NT2/D1 (cell line): ENCODE measurements at regions not wholly inside any gene's neighbourhood (a gene's known extent, or its start where the extent isn't known, plus 50 kb on each side); places are given as distances from the start of the nearest gene placed in this dataset.

Source experiments
- SUZ12 ChIP-seq: IDR thresholded peaks from 2 replicates; pipeline ENCODE4 v1.6.1; 2011; ENCODE audit not compliant: insufficient read length, insufficient read depth; ENCODE audit errors: extremely low read depth
- YY1 ChIP-seq: IDR thresholded peaks from 2 replicates; pipeline ENCODE4 v1.6.1; 2011; ENCODE audit not compliant: insufficient read length, insufficient read depth
- ZNF274 ChIP-seq: IDR thresholded peaks from 2 replicates; pipeline ENCODE4 v1.6.1; 2011; ENCODE audit warnings: mild to moderate bottlenecking, low read depth, low read length

DNA sequence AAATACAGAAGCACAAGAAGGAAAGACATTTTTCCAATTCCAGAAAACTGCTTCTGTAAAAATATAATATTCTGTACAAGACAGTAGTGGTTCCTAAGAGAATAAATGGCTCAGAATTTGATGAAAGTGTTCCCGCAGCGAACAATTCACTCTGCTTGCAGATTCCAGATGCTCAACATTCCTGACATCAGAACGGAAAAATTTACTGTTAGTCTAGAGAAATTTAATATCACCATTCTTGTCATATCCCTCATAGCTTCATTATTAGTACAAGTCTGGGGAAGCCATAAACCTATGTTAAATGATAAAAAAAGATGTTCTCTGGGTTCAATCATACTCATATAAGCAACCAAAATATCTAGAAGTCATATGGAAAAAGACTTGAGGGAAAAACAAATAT is 83.6 kb downstream of the MPP7 start:
- TF ChIP-seq SUZ12 (no peak), ZNF274 (no peak), YY1 (no peak)
